Transverse colon (tissue), 3 donors: ENCODE measurements at regions not wholly inside any gene's neighbourhood (a gene's known extent, or its start where the extent isn't known, plus 50 kb on each side); places are given as distances from the start of the nearest gene placed in this dataset.

Source experiments
- CTCF ChIP-seq, 5 experiments: fragments of 200-600 bp in 3 of 5; fragments of 450-650 bp in 2 of 5; sonication (generic) in 3 of 5; IDR thresholded peaks; 1 replicate in 2 of 5; 2 replicates in 3 of 5; pipeline ENCODE4 v1.5.1; 2016 to 2017; ENCODE audit warnings: antibody characterized with exemption in 5 of 5, inconsistent platforms in 3 of 5, mild to moderate bottlenecking in 2 of 5, moderate library complexity in 1 of 5
- POLR2A ChIP-seq: fragments of 450-650 bp; IDR thresholded peaks from one replicate; pipeline ENCODE4 v1.6.1; 2016; ENCODE audit warnings: antibody characterized with exemption, mild to moderate bottlenecking, moderate library complexity

DNA sequence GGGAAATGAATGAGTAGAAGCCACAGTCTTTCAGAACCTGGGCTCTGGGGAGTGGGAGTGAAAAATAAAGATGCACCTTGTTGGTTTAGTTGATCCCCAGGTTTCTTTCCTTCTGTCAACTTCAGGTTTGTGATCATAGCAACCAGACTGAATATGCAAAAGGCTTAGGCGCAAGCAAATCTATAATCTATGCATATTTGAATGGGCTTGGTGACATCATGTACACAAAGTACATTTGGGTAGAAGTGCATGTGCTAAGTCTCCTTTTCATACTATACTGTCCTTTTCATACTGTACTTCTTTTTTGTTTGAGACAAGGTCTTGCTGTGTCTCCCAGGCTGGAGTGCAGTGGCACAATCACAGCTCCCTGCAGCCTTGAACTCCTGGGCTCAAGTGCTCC lies 132.4 kb upstream of the C2CD4B start:
- TF ChIP-seq CTCF (IDR thresholded peaks at IDR 0.05) (no peak), POLR2A (no peak)
